ENCODE measurements at regions not wholly inside any gene's neighbourhood (a gene's known extent, or its start where the extent isn't known, plus 50 kb on each side); places are given as distances from the start of the nearest gene placed in this dataset.
A peak's percentile ranks its signal among the peaks of the same experiment; 100 is the strongest.

DNA sequence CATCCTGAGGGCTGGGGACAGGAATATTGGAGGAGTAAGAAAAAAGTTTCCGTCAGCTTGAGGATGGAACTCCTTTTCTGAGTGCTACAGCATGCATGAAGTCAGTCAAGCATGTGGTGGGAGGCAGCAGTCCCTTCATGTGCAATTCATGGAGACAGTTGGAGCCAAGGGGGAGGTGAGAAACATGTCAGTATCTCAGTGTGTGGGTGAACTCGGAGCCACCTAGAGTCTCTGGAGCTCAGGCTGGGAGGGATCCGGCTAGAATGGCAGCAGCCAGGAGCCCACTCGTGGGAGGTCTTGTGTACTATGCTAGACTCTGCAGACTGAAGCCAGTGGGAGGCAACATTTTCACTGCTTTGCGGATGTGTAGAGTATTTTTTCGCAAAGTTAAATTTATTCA is 60.3 kb downstream of the AVPR1A start:
- DNase-seq (ENCODE audit: low read depth): no peak

DNA sequence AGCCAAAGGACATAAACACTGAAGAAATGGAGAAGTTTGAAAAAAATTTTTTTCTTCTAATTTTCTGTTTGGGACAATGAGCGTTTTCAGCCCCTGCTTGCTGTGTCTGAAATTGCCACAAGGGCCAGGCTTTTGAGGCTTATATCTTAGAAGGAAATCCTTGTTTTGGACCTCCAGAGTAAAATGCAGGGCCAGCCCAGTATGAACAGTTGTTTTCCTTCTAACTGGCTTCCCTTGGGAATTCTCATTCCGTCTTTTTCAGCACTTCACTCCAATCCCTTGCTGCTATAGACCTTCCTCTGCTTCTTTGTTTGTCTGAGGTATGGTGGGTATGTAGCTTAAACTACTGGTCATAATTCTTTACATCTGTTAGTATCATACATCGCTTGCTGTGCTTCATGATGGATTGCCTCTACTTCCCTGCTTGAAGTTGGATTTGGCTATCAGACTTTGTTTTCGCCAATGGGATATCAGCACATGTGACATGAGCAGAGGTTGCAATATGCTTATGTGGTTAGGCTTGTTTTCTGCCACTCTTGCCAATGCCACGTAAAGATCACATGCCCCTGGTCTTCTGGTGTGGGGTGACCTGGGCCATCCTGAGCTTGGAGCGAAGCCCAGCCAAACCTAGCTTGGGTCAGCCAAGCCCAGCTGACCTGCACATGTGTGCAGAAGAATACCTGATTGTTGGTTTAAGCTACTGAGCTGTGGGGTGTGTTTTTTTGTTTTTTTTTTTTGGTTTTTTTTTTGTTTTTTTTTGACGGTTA is 64.7 kb downstream of the AVPR1A start:
- no peak for DNase-seq (ENCODE audit: low read depth)

DNA sequence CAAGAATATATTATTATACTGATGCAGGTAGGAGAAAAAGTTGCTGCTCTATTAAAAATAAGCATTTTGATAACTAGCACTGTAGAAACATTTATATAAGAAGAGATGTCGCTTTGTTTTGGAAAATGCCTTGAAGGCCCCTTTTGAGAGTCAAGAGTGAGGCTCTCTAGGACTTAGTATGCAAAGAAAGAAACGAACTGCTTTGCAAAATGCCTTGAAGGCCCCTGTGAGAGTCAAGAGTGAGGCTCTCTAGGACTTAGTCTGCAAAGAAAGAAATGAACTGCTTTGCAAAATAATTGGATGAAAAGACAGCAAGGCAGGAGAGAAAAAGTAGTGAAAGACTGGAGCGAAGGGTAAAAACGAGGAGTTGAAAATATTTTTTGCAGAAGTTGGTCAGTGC is 65.9 kb downstream of the AVPR1A start:
- no peak for DNase-seq (ENCODE audit: low read depth)

DNA sequence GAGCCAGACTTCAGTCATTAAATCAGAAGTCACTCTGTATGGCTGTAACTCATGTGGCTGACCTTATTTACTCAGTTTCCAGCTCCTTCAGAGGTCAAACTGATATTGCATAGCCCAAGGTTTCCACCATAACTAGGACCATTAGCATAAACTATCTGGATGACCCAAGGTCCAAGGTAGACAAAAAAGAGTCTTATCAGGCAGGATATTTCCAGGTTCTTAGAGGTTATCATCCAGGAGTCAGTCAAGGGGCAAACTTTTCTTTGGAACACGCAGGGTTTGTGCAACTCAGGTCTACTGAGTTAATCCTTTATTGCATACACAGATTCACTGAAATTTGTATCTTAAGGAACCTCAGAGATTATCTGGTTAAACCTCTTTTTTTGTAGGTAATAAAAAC is 66.5 kb downstream of the AVPR1A start:
- DNase-seq (ENCODE audit: low read depth): no peak

DNA sequence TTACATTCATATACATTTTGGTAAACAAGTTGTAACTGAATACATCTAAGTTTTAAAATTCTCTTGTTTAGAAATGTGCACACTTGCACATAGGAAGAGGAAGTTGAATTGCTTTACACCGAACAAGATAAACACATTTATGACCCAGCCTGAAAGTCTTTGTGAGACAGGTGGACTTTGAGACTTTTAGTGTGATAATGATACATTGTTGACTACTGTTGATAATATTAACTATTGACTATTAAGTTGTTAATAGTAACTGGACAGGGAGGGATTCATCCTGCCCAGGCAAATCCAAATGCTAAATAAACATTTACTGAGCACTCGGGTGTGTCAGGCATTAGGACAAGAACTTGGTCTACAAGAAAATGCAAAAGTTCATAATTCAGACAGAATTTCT is 68.0 kb downstream of the AVPR1A start:
- DNase-seq (ENCODE audit: low read depth): no peak

DNA sequence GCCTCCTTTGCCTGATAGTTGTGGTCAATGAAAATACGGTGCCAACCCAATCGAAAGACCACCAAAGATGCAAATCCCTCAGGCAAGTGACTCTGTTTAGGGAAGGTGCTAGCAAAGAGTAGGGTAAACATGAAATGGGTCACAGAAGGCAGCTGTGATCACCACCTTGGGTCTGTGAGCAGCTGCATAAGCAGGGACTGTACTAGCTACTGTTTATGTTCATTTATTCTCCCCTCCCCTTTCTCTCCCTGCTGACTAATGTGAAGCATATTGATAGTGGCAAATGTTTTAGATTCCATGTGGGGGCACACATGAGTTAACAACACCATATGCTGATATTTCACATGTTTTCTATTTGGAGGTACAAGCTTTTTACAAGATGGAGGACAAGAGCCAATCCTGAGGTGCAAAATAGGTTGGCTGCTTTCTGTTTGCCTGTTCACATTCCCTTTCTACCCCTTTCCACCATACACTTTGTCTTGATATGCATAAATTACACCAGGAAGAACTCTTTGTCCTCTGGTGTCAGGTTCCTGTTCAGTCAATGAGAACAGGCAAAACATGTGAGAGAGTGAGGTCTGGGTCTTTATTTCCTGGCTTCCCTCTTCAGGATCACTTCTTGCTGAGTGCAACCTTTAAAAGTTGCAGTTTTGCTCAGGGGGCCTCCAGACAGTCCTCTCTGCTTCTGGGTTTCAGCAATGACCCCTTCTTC is 71.1 kb downstream of the AVPR1A start:
- DNase-seq (ENCODE audit: low read depth): no peak

DNA sequence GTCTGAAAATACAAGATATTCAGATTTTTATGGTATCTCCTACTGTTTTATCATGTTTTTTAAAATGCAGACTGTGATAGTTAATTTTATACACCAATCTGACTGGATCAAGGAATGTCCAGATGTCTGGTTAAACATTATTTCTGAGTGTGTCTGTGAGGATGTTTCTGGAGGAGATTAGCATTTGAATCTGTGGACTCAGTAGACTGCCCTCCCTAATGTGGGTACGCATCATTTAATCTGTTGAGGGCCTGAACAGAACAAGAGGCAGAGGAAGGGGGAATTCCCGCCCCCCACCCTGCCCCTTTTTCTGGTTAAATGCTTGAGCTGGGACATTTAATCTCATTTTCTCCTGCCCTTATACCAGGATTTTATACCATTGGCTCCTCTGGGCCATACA is 72.1 kb downstream of the AVPR1A start:
- no peak for DNase-seq (ENCODE audit: low read depth)

DNA sequence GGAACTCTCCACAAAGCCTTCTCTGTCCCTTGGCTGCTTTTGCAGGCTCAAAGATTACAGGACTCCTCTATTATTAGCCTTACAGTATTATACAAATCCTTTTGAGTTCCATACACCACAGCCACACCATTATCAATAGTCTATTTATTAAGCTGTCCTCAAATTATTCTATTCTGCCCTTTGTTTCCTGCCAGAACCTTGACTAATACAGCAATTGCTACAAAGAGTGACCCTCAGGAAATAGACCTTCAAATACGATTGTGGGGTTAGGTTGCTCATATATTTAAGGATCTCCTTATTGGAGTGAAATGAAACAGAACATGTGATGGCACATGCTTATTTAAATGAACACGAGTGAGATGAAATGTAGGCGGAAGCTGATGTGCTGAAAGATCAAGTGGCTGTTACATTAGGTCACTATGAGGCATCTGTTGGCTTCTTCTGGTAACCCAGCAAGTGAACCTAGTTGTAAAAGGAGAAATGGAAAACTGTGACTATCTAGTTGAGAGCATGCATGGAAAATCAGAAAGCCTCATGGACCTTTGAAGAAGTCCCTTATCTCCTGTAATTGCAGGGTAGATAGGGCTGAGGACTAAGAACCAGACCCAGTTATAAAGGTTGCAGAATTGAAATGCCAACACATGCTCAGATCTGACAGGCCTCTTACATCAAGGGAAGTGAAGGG is 75.5 kb downstream of the AVPR1A start:
- DNase-seq (ENCODE audit: low read depth): no peak

DNA sequence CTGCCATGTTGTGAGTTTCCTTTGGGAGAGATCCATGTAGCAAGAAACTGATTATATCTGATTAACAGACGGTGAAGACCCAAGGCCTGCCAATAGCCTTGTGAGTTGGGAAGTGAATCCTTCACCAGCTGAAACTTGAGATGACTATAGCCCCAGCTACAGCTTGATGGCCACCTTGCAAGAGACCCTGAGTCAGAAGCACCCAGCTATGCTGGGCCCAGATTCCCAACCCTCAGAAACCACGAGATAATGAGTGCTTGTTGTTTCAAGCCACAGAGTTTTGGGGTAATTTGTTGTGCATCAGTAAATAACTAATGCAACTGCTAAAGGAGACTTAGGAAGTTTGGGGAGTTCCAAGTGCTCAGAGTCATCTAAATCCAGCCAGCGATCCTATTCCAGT is 80.3 kb downstream of the AVPR1A start:
- no peak for DNase-seq (ENCODE audit: low read depth)

DNA sequence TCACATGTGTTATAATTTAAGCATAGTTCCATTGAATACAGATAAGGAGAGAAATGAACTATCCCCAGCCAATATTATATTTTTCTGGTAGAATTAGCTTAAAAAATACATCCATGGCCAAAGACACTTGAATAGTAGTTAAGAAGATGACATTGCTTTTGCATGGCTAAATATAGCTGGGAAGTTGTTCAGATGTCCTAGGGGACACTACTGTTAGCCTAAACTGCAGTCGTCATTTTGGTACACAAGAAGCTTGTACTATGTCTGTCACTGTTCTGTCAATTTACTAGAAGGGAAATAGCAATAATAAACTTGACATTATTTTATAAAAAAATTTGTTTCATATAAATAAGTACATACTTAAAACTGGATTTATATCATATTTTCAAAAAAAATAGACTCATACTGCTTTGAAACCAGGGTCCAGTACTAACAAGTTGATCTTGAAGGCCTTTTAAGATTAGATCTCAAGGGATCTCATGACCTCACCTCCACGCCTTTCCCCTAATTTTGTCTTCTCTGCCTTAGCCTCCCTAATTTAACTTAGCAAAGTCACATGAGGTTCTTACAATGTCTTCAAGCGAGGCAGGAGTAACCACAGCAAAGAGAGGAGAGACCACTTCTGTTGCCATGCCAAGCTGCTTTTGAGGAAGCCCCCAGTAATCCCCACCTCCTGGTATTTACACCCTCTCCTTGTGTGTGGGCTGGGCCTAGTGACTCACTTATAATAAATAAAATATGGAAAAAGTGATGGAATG is 81.0 kb downstream of the AVPR1A start:
- no peak for DNase-seq (ENCODE audit: low read depth)

DNA sequence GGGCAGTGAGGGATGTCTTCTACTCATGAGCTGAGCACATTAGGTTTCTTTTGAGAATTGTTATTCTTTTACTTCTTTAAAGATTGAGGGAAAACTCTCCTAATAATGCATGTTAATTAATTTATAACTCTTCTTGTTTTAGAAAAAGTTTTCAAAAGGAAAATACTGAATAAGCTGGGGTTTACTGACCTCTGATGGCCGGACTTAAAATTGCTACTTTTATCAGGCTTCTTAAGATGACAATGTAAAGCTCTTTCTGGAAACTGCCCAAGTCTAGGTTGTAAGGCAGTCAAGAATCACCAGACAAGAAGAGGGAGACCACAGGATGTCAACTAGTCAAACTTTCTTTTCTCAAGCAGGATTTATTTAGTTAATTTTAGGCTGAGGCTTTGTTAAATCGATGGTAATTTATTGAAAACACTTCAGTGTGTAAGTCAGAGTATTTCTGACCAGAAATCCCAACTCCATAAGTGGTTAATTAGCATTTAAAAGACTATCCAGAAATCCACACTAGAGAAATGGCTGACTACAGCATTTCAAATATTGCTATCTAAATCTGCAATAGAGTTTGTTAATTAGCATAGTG is 82.1 kb downstream of the AVPR1A start:
- peak; percentile 42 for DNase-seq (ENCODE audit: low read depth)

DNA sequence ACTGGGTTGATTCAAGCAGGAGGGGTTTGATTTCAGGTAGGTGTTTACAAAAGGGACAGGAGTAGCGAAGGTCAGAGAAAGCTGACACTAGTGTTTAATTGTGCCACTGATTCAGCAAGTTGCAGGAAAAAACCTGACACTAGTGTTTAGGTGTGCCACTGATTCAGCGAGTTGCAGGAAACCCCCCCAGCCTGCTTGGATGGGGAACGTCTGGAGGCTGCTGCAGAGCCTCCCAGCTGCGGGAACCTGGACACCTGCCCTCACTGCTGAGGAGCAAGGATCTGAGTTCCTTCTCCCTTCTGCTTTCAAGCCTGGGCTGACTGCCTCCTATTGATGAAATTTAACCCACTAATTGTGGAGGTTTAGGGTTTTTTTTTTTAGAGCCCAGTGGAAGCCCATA is 84.2 kb downstream of the AVPR1A start:
- DNase-seq (ENCODE audit: low read depth): no peak

DNA sequence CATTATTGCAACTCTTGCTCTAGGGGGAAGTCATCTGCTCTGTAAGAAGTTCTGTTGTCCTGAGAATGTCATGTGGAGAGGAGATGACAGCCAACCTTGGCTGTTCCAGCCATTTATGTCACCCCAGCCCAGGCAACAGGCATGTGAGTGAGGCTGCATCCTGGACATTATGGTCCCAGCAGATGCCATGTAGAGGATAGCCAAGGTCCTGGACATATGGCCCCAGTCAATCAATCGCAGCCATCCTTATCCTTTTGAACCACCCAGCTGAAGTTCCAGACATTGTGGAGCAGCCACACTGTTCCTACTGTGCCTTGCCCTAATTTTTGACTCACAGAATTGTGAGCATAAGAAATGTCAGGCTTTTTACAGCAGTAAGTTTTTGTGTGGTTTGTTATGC is 84.9 kb downstream of the AVPR1A start:
- DNase-seq (ENCODE audit: low read depth): no peak

DNA sequence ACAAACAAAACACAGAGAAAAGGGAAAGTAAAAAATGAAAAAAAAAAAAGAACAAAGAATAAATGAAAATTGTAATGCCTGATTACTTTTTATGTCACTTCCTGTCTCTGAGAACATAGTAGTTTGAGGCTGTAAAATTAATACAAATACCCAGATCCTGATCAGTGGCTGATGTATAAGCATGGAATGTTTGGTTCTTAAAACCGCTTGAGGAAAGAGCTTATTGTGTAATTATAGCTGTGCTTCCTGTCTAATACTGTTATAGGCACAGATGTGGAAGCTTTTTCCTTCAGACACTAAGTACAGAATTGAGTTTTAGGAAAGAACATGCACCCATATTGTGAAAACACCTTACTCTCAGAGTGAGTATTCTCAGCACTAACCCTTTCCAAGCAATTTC is 86.9 kb downstream of the AVPR1A start:
- DNase-seq (ENCODE audit: low read depth): peak; percentile 30

DNA sequence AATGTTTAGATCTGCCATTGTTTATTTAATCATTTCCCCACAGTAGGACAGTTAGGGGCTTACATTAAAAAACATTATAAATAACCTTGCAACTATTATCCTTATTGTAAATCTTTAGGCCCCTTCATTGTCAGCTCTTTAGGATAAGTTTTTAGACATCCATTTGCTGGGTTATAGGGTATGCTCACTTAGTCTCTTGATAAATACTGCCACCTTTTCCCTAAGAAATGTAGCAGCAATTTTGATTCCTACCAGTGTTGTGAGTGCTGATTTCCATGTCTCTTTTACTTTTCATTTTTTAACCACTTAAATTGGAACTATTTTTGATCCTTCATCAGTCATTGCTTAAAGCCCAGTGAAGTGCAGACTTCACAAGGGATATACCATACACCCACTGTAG is 94.4 kb downstream of the AVPR1A start:
- DNase-seq (ENCODE audit: low read depth): no peak

DNA sequence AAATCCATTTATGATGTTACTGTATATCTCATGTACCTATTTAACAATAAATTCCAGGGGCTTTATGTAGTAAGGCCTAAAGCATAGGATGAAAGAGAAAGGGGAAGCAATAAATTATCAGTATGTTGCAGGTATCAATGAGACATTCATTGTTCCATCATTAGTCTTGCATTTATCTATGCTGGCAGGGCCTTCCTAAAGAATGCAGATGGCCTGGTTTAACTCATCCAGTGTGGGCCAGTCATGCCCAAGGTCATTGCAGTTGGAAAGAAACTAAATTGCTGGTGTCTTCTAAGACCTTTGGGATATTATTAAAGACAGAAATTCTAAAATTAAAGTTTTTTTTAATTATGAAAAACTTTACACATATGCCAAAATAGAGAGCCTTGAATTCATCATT is 98.3 kb downstream of the AVPR1A start:
- no peak for DNase-seq (ENCODE audit: low read depth)

DNA sequence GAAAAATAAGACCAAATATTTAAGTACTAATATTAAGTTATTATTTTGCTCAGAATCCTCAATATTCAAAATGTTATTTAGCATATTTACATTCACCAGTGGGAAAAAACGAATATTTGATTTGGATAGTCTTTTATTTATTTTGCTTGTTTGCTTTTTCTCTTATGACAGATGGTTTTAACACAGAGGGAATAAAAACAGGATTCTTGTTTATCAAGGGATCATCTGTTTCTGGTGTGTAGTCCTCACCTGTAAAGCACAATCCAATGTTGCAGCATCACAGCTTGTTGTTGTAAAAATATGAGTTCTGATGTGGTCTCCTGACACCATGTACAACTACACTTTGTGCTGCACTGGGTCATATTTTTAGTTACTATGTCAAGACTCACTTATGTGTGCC is 103.9 kb downstream of the AVPR1A start:
- DNase-seq (ENCODE audit: low read depth): no peak

DNA sequence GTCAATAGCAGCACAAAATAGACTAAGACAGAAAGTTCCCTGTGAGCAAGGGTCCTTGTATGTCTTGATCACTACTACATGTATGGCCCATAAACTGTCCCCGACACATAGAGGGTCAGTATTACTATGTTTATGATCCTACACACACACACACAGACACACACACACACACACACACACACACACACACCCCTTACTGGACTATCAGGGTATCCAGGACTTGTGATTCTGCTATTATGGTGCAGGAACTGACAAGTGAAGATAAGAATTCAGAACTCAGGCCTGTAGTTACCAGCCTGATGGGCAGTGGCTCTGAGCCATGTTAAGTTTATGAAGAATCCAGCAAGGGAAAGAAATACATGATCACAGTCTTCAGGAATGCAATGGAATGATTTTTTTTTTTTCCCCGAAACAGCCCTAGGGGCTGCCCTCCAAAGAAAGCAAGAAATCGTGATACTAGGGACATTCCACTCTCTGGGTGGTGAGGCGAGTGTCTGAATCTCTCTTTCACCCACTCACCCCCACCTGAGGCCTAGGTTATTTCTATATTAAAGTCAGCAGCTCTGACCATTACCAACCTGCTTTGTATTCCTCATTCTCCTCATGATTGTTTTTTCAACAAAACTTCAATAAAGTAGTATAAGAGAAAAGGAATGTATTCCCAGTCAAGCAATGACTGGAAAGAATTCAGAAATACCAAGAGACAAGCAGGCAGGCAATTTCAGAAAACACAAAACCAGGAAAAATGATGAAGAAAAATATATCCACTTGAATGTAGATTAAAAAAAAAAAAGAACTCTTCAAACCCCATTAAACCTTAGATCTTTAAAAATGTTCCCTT is 105.8 kb downstream of the AVPR1A start:
- DNase-seq (ENCODE audit: low read depth): peak; percentile 53

DNA sequence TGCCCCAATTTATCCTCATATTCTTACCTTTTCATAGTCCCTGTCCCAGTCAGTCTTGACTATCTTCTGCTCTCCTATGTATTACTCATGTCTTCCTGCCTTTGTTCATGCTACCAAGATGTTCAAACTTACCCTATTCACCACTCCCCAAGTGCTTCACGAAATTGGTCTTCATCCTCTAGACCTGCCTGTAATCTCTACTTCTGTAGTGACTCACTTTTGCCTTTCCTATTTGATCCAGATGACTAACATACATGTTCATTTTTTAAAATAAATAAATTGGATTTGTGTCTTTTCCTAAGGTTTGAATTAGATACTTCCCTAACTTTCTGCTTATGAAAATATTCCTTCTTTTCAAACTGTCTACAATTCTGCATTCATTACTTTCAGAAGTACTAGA is 107.7 kb upstream of the PPM1H start:
- peak; percentile 14 for DNase-seq (ENCODE audit: low read depth)

DNA sequence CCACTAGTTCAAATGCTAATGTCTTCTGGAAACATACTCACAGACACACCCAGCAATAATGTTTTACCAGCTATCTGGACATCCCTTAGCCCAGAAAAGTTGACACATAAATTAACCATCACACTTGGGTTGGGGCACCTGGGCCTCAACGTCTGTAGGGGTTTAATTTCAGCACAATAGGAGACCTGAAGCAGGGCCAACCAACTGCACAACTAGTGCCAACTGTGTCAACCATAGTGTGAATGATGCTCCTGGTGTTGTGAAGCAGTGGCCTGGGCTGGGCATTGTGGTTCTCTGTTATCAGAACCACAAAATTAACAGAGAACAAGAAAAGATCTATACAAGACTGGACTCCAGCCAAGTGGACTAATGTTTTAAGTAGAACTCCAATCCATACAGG is 106.7 kb upstream of the PPM1H start:
- no peak for DNase-seq (ENCODE audit: low read depth)

DNA sequence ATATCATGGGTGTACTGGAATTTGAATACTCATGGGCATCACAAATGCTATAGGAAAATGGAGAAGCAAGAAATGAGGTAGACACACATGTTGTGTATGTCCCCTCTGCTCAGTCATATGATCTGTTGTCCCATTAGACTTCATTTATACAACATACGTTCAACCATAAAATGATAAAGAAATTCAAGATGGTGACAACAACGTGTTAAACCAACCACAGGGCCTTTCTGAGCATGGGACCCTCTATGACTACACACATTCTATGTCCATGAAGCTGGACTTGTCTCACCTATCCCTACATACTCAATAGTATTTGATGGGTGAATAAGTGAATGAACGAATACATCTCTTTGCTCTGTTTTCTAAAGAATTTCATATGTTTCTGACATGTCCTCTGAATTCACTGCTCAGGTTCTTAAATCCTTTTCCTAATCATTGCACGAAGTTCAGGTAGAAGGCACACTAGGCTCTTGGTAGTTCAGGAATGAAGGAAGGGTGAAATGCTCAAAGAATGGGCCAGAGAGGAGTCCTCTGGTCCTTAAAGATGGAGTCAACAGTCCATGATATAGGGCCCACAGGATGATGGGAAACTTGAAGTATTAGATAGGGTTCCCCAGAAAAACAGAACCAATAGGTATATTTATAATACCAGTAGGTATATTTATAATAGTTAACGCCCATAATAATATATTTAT is 105.7 kb upstream of the PPM1H start:
- DNase-seq (ENCODE audit: low read depth): no peak
